LNCAP (cell line): ENCODE measurements at regions not wholly inside any gene's neighbourhood (a gene's known extent, or its start where the extent isn't known, plus 50 kb on each side); places are given as distances from the start of the nearest gene placed in this dataset.

ENCODE experiments used
- TF ChIP-seq, protein P1 (sequence below): fragments of 450-650 bp; IDR thresholded peaks from 2 replicates; pipeline ENCODE4 v1.5.1; 2017; ENCODE audit warnings: mild to moderate bottlenecking

GRCh38 chr2:221845021-221845365 lies 272.9 kb upstream of the EPHA4 start:
- TF ChIP-seq, protein P1, sequence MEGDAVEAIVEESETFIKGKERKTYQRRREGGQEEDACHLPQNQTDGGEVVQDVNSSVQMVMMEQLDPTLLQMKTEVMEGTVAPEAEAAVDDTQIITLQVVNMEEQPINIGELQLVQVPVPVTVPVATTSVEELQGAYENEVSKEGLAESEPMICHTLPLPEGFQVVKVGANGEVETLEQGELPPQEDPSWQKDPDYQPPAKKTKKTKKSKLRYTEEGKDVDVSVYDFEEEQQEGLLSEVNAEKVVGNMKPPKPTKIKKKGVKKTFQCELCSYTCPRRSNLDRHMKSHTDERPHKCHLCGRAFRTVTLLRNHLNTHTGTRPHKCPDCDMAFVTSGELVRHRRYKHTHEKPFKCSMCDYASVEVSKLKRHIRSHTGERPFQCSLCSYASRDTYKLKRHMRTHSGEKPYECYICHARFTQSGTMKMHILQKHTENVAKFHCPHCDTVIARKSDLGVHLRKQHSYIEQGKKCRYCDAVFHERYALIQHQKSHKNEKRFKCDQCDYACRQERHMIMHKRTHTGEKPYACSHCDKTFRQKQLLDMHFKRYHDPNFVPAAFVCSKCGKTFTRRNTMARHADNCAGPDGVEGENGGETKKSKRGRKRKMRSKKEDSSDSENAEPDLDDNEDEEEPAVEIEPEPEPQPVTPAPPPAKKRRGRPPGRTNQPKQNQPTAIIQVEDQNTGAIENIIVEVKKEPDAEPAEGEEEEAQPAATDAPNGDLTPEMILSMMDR: no peak

DNA sequence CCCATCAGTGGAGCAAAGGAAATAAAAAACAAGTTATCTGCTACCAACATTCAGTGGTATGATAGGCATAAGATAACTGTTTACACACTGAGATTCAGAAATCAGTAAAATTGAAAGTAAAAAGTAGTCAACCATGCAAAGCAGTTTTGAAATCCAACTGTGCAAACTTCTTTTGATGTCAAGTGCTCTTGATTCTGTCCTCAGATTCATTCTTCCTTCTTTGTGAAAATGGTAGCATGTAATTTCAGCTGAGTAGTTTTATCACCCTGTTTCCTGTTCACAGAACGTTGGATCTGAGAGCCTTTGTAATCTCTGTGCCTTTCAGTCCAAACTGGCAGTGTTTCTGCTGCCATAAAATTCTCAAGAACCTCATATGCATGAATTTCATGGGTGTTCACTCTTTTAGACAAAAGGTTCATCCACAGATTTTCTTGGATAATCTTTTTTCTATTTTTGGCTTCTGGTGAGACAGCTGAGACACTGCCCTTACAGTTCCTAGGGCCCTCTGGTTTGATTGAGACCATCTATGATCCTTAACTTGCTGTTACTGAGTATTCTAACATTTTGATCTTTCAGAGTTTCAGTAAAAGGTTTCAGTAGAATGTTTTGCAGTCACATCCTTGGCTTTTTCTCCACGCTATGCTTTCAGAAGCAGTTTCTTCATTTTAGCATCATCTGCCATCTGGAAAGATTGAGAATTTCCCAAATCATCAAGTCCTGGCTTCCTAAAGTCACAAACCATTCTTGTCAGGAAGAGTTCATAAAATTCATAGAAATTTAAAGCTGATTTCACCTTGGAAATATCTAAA lies 272.3 kb upstream of the EPHA4 start:
- TF ChIP-seq, protein P1: no peak

GRCh38 chr2:221836095-221836494 lies 264.0 kb upstream of the EPHA4 start:
- TF ChIP-seq, protein P1: no peak

DNA sequence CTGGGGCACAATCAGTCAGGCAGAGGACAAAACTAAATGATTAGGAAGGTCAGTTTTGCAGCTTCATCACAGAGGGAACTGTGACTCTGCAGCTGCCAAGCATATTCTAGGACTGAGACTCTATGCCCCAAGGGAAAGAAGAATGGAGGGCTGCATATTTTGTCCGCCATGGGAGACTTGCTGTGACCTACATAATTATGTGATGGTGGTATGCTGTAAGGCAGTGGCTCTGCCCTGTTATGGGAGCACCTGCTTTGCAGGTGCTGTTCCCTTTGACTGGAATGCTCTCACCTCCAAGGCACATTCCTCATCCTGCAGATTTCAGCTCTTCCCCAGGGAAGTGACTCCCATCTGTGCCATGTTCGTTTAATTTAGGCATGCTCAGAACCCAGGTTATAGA lies 261.9 kb upstream of the EPHA4 start:
- TF ChIP-seq, protein P1: no peak

DNA sequence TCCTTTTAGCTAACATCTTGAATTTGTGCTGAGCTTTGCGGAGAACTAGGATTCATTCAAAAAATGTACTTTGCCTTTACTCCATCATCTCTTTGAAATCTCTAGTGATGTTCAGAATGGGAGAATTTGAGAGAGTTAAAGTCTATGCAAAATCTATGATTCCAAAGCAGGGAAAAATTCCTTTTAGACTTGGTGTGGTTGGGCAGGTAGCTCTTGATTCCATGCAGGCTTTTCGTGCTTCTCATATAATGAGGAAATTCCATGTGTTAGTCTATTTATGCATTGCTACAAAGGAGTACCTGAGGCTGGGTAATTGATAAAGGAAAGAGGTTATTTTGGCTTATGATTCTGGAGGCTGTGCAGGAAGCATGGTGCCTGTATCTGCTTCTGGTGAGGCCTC lies 258.9 kb upstream of the EPHA4 start:
- TF ChIP-seq, protein P1: no peak

DNA sequence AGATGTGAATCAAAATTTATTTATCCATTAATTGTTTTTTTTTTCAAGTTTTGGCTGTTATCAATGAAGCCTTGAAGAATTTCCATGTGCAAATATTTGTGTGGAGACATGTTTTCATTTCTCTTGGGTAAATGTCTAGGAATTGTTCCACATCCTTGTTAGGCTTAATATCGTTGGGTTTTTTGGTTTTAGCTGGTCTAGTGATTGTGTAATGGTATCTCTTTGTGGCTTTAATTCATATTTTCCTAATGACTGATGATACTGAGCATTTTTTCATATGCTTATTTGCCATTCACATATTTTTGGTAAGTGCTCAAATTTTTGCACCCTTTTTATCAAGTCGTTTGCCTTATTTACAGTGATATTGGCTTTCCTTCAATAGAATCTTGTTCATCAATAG lies 250.3 kb upstream of the EPHA4 start:
- TF ChIP-seq, protein P1: no peak

GRCh38 chr2:221818616-221819320 lies 246.7 kb upstream of the EPHA4 start:
- TF ChIP-seq, protein P1: no peak
